NB4 (cell line): ENCODE measurements at regions not wholly inside any gene's neighbourhood (a gene's known extent, or its start where the extent isn't known, plus 50 kb on each side); places are given as distances from the start of the nearest gene placed in this dataset.

ENCODE experiments used
- DNase-seq: peaks from one replicate; pipeline ENCODE4 v3.0.0; 2010; ENCODE audit warnings: low read depth
- H3K4me3 ChIP-seq: one replicate; pipeline ENCODE4 v1.5.1; 2011; ENCODE audit warnings: mild to moderate bottlenecking, low read depth, low read length, moderate library complexity
- CTCF ChIP-seq: IDR thresholded peaks from one replicate; pipeline ENCODE4 v1.5.1; 2012; ENCODE audit warnings: low read depth, low read length
- MYC ChIP-seq: IDR thresholded peaks from 2 replicates; pipeline ENCODE4 v1.6.1; 2011; ENCODE audit warnings: low read depth, low read length
- POLR2A ChIP-seq: IDR thresholded peaks from 2 replicates; pipeline ENCODE4 v1.6.1; 2011; ENCODE audit warnings: mild to moderate bottlenecking; ENCODE audit not compliant: insufficient read length; ENCODE audit errors: extremely low read depth
- TF ChIP-seq, protein P1 (sequence below): IDR thresholded peaks from 2 replicates; pipeline ENCODE4 v1.6.1; 2011; ENCODE audit warnings: low read depth, low read length

DNA sequence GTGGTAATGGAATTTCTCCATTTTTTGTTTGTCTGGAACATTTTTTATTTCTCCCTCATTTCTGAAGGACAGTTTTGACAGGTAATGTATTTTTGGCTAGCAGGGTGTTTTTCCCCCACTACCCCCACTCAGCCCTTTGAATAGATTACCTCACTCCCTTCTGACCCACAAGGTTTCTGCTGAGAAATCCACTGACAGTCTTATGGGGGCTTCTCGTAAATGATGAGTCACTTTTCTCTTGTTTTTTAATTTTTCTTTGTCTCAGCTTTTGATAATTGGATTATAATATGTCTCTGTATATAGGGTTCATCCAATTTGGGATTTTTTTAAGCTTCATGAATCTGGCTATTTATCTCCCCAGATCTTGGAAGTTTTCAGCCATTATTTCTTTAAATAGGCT lies 74.7 kb upstream of the CCDC71L start:
- TF ChIP-seq POLR2A (no peak), CTCF (no peak), MYC (no peak)
- TF ChIP-seq, protein P1, sequence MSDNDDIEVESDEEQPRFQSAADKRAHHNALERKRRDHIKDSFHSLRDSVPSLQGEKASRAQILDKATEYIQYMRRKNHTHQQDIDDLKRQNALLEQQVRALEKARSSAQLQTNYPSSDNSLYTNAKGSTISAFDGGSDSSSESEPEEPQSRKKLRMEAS, result no peak
- H3K4me3 ChIP-seq, result no peak overlapping the region
- no peak for DNase-seq

GRCh38 chr7:106736123-106736507 lies 75.2 kb upstream of the CCDC71L start:
- no peak overlapping the region for H3K4me3 ChIP-seq
- TF ChIP-seq POLR2A, result no peak
- TF ChIP-seq, protein P1, result no peak
- no peak for TF ChIP-seq MYC
- no peak for TF ChIP-seq CTCF
- no peak for DNase-seq

DNA sequence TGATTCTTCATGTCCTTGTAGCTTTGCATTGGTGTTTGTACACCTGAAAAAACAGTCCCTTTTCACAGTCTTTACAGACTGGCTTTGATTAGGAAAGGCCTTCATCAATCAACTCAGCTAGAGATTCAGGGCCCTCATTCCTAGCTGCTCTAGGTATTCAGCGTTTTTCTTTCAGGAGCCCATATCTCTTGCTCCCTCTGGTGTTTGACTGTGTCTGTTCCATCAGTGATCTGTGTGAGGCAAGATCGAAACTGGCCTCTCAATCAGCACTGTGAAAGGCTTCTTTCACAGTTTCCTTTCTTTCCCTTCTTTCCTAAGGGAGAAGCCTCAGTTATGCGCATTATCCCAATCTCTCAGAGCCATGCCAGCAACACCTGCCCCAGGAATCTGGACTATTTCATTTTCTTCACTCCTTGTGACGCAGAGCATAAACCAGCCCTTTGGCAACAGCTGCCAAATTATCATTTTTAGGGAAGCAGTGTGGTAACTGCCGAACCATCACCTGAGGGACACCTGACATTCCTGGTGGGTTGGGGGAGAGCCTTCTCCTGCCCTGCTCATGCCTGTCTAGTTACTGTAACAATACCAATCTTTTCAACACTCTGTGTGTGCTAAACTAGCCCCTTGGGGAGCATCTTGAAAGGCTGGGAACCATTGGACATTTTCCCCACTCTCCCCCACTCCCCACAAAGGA lies 75.7 kb upstream of the CCDC71L start:
- DNase-seq, result peak; percentile 73
- TF ChIP-seq MYC, result no peak
- TF ChIP-seq CTCF, result peak; percentile 80
- H3K4me3 ChIP-seq, result no peak overlapping the region

GRCh38 chr7:106737202-106737562 lies 76.2 kb upstream of the CCDC71L start:
- no peak overlapping the region for H3K4me3 ChIP-seq
- DNase-seq, result peak; percentile 40
- TF ChIP-seq POLR2A, result no peak
- TF ChIP-seq CTCF, result no peak
- TF ChIP-seq, protein P1, result no peak
- TF ChIP-seq MYC, result no peak

DNA sequence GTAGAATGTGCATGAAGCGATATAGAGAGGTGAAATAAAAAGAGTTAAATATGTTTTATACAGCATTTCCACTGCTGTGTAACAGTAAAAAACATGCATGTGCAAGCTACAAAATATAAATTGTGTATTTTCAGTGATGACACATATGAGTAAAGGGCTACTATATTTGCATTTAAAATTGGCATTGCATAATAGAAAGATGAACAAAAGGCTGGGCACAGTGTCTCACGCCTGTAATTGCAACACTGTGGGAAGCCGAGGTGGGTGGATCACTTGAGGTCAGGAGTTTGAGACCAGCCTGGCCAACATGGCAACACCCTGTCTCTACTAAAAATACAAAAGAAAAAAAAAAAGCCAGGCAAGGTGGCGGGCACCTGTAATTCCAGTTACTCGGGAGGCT lies 79.8 kb upstream of the CCDC71L start:
- H3K4me3 ChIP-seq, result no peak overlapping the region
- DNase-seq, result peak; percentile 49
- TF ChIP-seq CTCF, result no peak
- no peak for TF ChIP-seq POLR2A
- TF ChIP-seq, protein P1, result no peak
- no peak for TF ChIP-seq MYC
